ENCODE measurements at regions not wholly inside any gene's neighbourhood (a gene's known extent, or its start where the extent isn't known, plus 50 kb on each side); places are given as distances from the start of the nearest gene placed in this dataset.

GRCh38 chr2:9143264-9143815, 63.3 kb upstream of the ASAP2 start (continued):
- TF ChIP-seq ZNF407 (CRISPR knock-in tag; IDR thresholded peaks at IDR 0.05; ENCODE audit: not compliant biosample characterization) (no peak), ZNF781 (CRISPR knock-in tag; IDR thresholded peaks at IDR 0.05; ENCODE audit: borderline replicate concordance, not compliant biosample characterization) (no peak), ZNF597 (CRISPR knock-in tag; IDR thresholded peaks at IDR 0.05) (no peak), ZNF710 (CRISPR knock-in tag; IDR thresholded peaks at IDR 0.05; ENCODE audit: borderline replicate concordance) (no peak), TFAP4 (IDR thresholded peaks at IDR 0.05; ENCODE audit: borderline replicate concordance, low read depth) (no peak), PAXIP1 (CRISPR knock-in tag; conservative IDR thresholded peaks at IDR 0.05) (peak; percentile 15; the same call in 1 of the 2 replicates), ZBTB10 (CRISPR knock-in tag; IDR thresholded peaks at IDR 0.05; ENCODE audit: borderline replicate concordance) (no peak), PHF21A (CRISPR knock-in tag; IDR thresholded peaks at IDR 0.05) (no peak)

Measured in HepG2 (cell line).